Breast epithelium (tissue), 4 donors: ENCODE measurements at regions not wholly inside any gene's neighbourhood (a gene's known extent, or its start where the extent isn't known, plus 50 kb on each side); places are given as distances from the start of the nearest gene placed in this dataset.

Source experiments
- DNase-seq, 2 donors: peaks; one replicate each; pipeline ENCODE4 v3.0.0-alpha.2; 2019; ENCODE audit warnings: low spot score in 2 of 2
- H3K27ac ChIP-seq, 2 donors: fragments of 200-600 bp; sonication (generic) in 1 of 2; one replicate each; pipeline ENCODE4 v1.5.1; 2016 to 2019; ENCODE audit warnings: mild to moderate bottlenecking in 1 of 2
- H3K27me3 ChIP-seq, 2 donors: fragments of 200-600 bp; sonication (generic) in 1 of 2; one replicate each; pipeline versions ENCODE4 v1.5.1 to v1.6.0; 2017 to 2019; ENCODE audit warnings: control low read depth in 1 of 2, mild to moderate bottlenecking in 1 of 2
- H3K36me3 ChIP-seq: fragments of 200-600 bp; one replicate; pipeline ENCODE4 v1.5.1; 2019
- H3K4me1 ChIP-seq, 2 donors: fragments of 200-600 bp; sonication (generic); one replicate each; pipeline ENCODE4 v1.5.1; 2016 to 2019; ENCODE audit warnings: control low read depth in 1 of 2
- H3K4me3 ChIP-seq, 3 donors: fragments of 200-600 bp; sonication (generic); 1 replicate in 2 of 3; 2 replicates in 1 of 3; pipeline ENCODE4 v1.5.1; 2016 to 2019; ENCODE audit warnings: mild to moderate bottlenecking in 3 of 3, moderate library complexity in 2 of 3
- H3K9me3 ChIP-seq, 2 donors: fragments of 200-600 bp; sonication (generic) in 1 of 2; one replicate each; pipeline ENCODE4 v1.5.1; 2016 to 2019; ENCODE audit warnings: control low read depth in 1 of 2
- CTCF ChIP-seq, 3 donors: fragments of 450-650 bp; IDR thresholded peaks; one replicate each; pipeline ENCODE4 v1.5.1; 2016 to 2017; ENCODE audit warnings: antibody characterized with exemption in 3 of 3, mild to moderate bottlenecking in 3 of 3, moderate library complexity in 3 of 3
- POLR2A ChIP-seq: fragments of 450-650 bp; IDR thresholded peaks from one replicate; pipeline ENCODE4 v1.6.1; 2016; ENCODE audit warnings: antibody characterized with exemption, mild to moderate bottlenecking, moderate library complexity
- POLR2AphosphoS5 ChIP-seq, 3 donors: sonication (generic); formaldehyde crosslinking; IDR thresholded peaks; one replicate each; pipeline ENCODE4 v1.6.1; 2017; ENCODE audit warnings: antibody characterized with exemption in 3 of 3
- intact Hi-C: fragments of 100-400 bp; cut with DNase I; formaldehyde crosslinking; loops from one replicate; pipeline ENCODE4 v1.15.1; 2023; ENCODE audit warnings: low total_unique reads

DNA sequence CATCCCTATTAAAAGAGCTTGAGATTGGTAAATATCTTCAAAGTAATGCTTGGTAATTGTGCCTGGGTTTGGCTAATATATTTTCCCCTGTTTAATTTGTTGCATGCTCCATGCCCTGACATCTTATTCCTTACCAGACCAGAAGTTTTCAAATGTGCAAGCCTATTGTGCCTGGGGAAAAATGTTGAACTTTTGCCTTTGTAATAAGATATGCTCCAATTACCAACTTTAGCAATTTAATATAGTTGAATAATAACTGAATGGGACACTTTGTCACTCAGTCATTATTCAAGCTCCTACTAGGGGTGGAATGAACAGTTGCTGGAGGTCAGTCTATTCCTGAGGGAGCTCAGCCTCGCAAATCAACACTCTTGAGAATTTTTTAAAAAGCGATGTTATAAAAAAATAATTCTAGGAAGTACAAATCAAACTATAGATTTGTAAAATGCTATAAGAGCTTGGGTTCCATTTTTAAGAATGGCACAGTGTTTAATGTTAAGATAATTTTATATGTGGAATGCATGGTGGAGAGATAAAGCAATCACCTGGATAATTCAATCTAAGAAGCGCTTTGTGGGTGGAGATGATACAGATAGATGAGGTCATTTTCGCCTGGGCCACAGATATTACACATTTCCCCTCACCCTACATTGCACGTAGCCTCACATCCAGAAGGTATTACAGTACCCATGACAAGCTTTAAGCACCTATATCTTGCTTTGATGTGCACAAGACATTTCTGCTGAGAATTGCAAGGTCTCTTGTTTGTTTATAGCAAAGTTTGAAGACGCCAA lies 231.8 kb downstream of the PIK3R1 start:
- H3K27me3 ChIP-seq: no peaks in the 10 kb centered on the region

DNA sequence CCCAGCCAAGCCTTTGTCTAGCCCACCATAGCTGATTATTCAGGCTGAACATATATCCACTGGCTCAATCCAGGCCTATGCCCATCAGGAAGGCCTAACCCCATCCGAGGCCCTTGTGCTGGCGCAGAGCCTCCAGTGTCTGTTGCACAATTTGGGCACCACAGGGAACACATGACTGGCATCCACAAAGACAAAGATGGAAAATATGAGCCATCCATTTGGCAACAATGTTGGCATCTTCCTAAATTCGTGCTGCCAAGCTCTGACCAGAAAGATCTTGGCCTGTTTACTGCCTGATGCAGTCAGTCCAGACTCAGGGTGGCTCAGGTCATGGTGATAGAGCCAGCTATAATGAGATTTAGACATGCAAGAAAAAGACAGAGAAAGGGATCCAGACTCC lies 233.8 kb downstream of the PIK3R1 start:
- DNase-seq: peak in 1 of 2 donors; percentile 83
- intact Hi-C loops: loop anchor here (5.0 kb wide), 1 partner anchor 702 kb away; no protein-coding TSS in a partner anchor
- peak overlapping the region; percentile 91 to 92 for H3K27ac ChIP-seq
- no peaks in the 10 kb centered on the region for H3K36me3 ChIP-seq
- peaks cover 0 to 11% of the 10 kb centered on the region in 2 donors for H3K4me1 ChIP-seq
- H3K27me3 ChIP-seq: no peaks in the 10 kb centered on the region
- no peak overlapping the region for H3K4me3 ChIP-seq
- no peaks in the 10 kb centered on the region for H3K9me3 ChIP-seq
- peak; percentile 14 to 95 (median 91) for TF ChIP-seq POLR2AphosphoS5 (IDR thresholded peaks at IDR 0.05)
- TF ChIP-seq CTCF (IDR thresholded peaks at IDR 0.05): no peak

More for the DNA sequence above, 231.8 kb downstream of the PIK3R1 start:
- TF ChIP-seq POLR2AphosphoS5 (IDR thresholded peaks at IDR 0.05): no peak
- TF ChIP-seq CTCF (IDR thresholded peaks at IDR 0.05): no peak
- no peak for TF ChIP-seq POLR2A
- no peak for DNase-seq
- H3K27ac ChIP-seq: peak overlapping the region; percentile 91 to 92
- peaks cover 0 to 16% of the 10 kb centered on the region in 2 donors for H3K4me1 ChIP-seq
- intact Hi-C loops: loop anchor here (5.0 kb wide), 1 partner anchor 700 kb away; no protein-coding TSS in a partner anchor
- H3K4me3 ChIP-seq: no peak overlapping the region
- H3K9me3 ChIP-seq: no peaks in the 10 kb centered on the region
- no peaks in the 10 kb centered on the region for H3K36me3 ChIP-seq

- no peak for DNase-seq
- H3K27ac ChIP-seq: peak overlapping the region; percentile 91 to 92
Observed at GRCh38 chr5:68450245-68450852, 234.8 kb downstream of the PIK3R1 start.

GRCh38 chr5:68452286-68452685 lies 236.7 kb downstream of the PIK3R1 start:
- no peak for TF ChIP-seq CTCF (IDR thresholded peaks at IDR 0.05)
- TF ChIP-seq POLR2AphosphoS5 (IDR thresholded peaks at IDR 0.05): no peak
- TF ChIP-seq POLR2A: no peak

More at GRCh38 chr5:68450245-68450852, 234.8 kb downstream of the PIK3R1 start:
- Histone ChIP-seq H3K36me3 (no peaks in the 10 kb centered on the region), H3K4me1 (peaks cover 0 to 6% of the 10 kb centered on the region in 2 donors), H3K4me3 (no peak overlapping the region), H3K27me3 (no peaks in the 10 kb centered on the region), H3K9me3 (no peaks in the 10 kb centered on the region)
- intact Hi-C loops: no loop called here
- TF ChIP-seq POLR2AphosphoS5 (IDR thresholded peaks at IDR 0.05): peak in 1 of 3 donors; percentile 35
- TF ChIP-seq POLR2A: no peak
- no peak for TF ChIP-seq CTCF (IDR thresholded peaks at IDR 0.05)

DNA sequence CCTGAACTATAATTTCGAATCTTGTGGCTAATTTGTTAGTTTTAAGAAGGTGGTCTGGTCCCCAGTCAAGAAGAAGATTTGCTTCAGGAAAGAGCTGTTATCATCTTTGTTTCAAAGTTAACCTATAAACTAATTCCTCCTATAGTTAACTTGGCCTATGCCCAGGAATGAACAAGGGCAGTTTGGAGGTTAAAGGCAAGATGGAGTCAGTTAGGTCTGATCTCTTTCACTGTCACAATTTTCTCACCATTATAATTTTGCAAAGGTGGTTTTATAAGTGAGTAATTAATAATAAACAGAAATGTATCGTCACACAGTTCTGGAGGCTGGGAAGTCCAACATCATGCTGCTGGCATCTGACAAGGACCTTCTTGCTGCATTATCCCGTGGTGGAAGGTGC lies 238.6 kb downstream of the PIK3R1 start:
- Histone ChIP-seq H3K4me1 (no peaks in the 10 kb centered on the region), H3K27ac (no peak overlapping the region), H3K27me3 (no peaks in the 10 kb centered on the region), H3K9me3 (no peaks in the 10 kb centered on the region), H3K36me3 (no peaks in the 10 kb centered on the region), H3K4me3 (no peak overlapping the region)
- DNase-seq: no peak
- TF ChIP-seq CTCF (IDR thresholded peaks at IDR 0.05) (no peak), POLR2A (no peak), POLR2AphosphoS5 (IDR thresholded peaks at IDR 0.05) (no peak)
- intact Hi-C loops: no loop called here

More at GRCh38 chr5:68452286-68452685, 236.7 kb downstream of the PIK3R1 start:
- Histone ChIP-seq H3K9me3 (no peaks in the 10 kb centered on the region), H3K36me3 (no peaks in the 10 kb centered on the region), H3K4me3 (no peak overlapping the region), H3K4me1 (no peaks in the 10 kb centered on the region), H3K27me3 (no peaks in the 10 kb centered on the region), H3K27ac (no peak overlapping the region)
- intact Hi-C loops: no loop called here
- DNase-seq: no peak
